22Rv1 (cell line): ENCODE measurements at regions not wholly inside any gene's neighbourhood (a gene's known extent, or its start where the extent isn't known, plus 50 kb on each side); places are given as distances from the start of the nearest gene placed in this dataset.

Experiments
- H3K27ac ChIP-seq: fragments of 450-650 bp; 2 replicates; pipeline ENCODE4 v1.5.1; 2017
- CTCF ChIP-seq: fragments of 450-650 bp; IDR thresholded peaks from 2 replicates; pipeline ENCODE4 v1.5.1; 2017; ENCODE audit warnings: mild to moderate bottlenecking
- ZFX ChIP-seq: fragments of 450-650 bp; IDR thresholded peaks from 2 replicates; pipeline ENCODE4 v1.6.1; 2017; ENCODE audit warnings: antibody characterized with exemption, borderline replicate concordance

- no peak overlapping the region for H3K27ac ChIP-seq
- TF ChIP-seq ZFX (no peak), CTCF (no peak)
These were observed 268.2 kb upstream of the NR5A2 start for GRCh38 chr1:199759268-199759730.

GRCh38 chr1:199762572-199762971 is 264.9 kb upstream of the NR5A2 start:
- H3K27ac ChIP-seq, result no peak overlapping the region
- TF ChIP-seq CTCF, result no peak

GRCh38 chr1:199766218-199766792 is 261.2 kb upstream of the NR5A2 start:
- no peak for TF ChIP-seq ZFX
- TF ChIP-seq CTCF, result no peak

GRCh38 chr1:199767700-199768099 is 259.8 kb upstream of the NR5A2 start:
- TF ChIP-seq ZFX (no peak), CTCF (no peak)
- no peak overlapping the region for H3K27ac ChIP-seq

More at GRCh38 chr1:199766218-199766792, 261.2 kb upstream of the NR5A2 start:
- no peak overlapping the region for H3K27ac ChIP-seq

GRCh38 chr1:199774433-199775089 is 252.9 kb upstream of the NR5A2 start:
- TF ChIP-seq ZFX (no peak), CTCF (no peak)
- H3K27ac ChIP-seq, result no peak overlapping the region

- TF ChIP-seq ZFX (no peak), CTCF (no peak)
- no peak overlapping the region for H3K27ac ChIP-seq
These were observed 250.6 kb upstream of the NR5A2 start for GRCh38 chr1:199776768-199777497.
